Thoracic aorta (tissue), 2 donors: ENCODE measurements at regions not wholly inside any gene's neighbourhood (a gene's known extent, or its start where the extent isn't known, plus 50 kb on each side); places are given as distances from the start of the nearest gene placed in this dataset.

Experiments
- ATAC-seq: fragments of 150-250 bp; one replicate; pipeline ENCODE4 v1.8.0; 2017; ENCODE audit warnings: low read depth; ENCODE audit not compliant: insufficient number of reproducible peaks, low FRiP score
- DNase-seq: peaks from one replicate; pipeline ENCODE4 v3.0.0-alpha.2; 2020; ENCODE audit warnings: low spot score
- H3K27ac ChIP-seq, 2 donors: fragments of 200-600 bp; sonication (generic); 1 replicate in 1 of 2; 2 replicates in 1 of 2; pipeline ENCODE4 v1.5.1; 2016; ENCODE audit warnings: mild to moderate bottlenecking in 2 of 2, moderate library complexity in 2 of 2
- H3K27me3 ChIP-seq: fragments of 200-600 bp; sonication (generic); replicated peaks from 2 replicates; pipeline ENCODE4 v1.6.0; 2016; ENCODE audit warnings: mild to moderate bottlenecking; ENCODE audit not compliant: insufficient read depth
- H3K36me3 ChIP-seq: fragments of 200-600 bp; sonication (generic); one replicate; pipeline ENCODE4 v1.5.1; 2016
- H3K4me1 ChIP-seq, 2 donors: fragments of 200-600 bp; sonication (generic); 1 replicate in 1 of 2; 2 replicates in 1 of 2; pipeline versions ENCODE4 v1.5.1 to v1.6.0; 2016; ENCODE audit warnings: low read depth in 2 of 2, mild to moderate bottlenecking in 1 of 2; ENCODE audit not compliant: control insufficient read depth in 1 of 2
- H3K4me3 ChIP-seq: fragments of 200-600 bp; sonication (generic); 2 replicates; pipeline ENCODE4 v1.5.1; 2016; ENCODE audit warnings: mild to moderate bottlenecking
- H3K9me3 ChIP-seq: fragments of 200-600 bp; sonication (generic); 2 replicates; pipeline ENCODE4 v1.5.1; 2016
- TF ChIP-seq, protein P1 (sequence below): fragments of 200-600 bp; sonication (generic); IDR thresholded peaks from one replicate; pipeline ENCODE4 v1.5.1; 2019; ENCODE audit warnings: antibody characterized with exemption

DNA sequence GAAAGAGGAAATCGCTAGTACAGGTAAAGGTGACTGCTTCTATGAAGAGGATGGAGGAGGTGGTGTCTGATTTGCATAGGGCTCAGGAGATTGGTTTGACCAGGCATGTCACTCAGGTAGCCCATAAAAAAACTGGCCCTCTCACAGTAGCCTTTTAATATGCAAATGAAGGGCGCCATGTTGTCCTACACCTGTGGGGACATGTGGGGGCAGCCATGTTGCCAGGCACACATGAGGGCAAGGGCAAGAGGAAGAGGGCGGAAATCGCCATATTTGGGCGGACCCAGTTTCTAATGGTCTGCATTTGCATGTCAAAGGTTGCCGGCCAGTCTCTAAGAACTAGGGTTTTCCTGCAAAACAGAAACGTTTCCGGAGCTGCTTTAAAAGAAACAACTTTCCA, 1330.6 kb downstream of the DSC3 start:
- TF ChIP-seq, protein P1, sequence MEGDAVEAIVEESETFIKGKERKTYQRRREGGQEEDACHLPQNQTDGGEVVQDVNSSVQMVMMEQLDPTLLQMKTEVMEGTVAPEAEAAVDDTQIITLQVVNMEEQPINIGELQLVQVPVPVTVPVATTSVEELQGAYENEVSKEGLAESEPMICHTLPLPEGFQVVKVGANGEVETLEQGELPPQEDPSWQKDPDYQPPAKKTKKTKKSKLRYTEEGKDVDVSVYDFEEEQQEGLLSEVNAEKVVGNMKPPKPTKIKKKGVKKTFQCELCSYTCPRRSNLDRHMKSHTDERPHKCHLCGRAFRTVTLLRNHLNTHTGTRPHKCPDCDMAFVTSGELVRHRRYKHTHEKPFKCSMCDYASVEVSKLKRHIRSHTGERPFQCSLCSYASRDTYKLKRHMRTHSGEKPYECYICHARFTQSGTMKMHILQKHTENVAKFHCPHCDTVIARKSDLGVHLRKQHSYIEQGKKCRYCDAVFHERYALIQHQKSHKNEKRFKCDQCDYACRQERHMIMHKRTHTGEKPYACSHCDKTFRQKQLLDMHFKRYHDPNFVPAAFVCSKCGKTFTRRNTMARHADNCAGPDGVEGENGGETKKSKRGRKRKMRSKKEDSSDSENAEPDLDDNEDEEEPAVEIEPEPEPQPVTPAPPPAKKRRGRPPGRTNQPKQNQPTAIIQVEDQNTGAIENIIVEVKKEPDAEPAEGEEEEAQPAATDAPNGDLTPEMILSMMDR: no peak
- Histone ChIP-seq H3K27me3 (no peaks in the 10 kb centered on the region), H3K4me1 (peaks cover 6 to 7% of the 10 kb centered on the region in 2 donors), H3K4me3 (no peak overlapping the region), H3K36me3 (no peaks in the 10 kb centered on the region), H3K9me3 (no peaks in the 10 kb centered on the region), H3K27ac (no peak overlapping the region)
- ATAC-seq (no peak), DNase-seq (no peak)

DNA sequence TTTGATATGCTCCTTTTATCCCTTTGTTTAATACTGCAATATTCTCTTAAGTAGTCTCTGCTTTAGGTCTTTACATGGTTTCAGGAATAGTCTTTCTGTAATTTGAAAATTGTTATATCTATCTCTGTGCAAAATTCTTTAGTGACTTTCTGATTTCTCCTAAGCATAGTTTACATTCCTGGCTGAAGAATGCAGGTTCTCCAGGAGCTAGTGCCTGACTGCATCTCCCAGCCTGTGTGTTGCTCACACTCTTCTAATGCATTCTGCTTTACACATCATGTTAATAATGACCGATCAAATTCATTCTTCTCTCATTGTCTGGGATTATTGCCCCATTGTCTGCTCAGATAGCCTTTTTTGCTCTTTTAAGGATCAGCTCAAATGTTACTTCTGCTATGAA, 1349.2 kb downstream of the DSC3 start:
- no peak for ATAC-seq
- H3K36me3 ChIP-seq: no peaks in the 10 kb centered on the region
- H3K4me1 ChIP-seq: no peaks in the 10 kb centered on the region

DNA sequence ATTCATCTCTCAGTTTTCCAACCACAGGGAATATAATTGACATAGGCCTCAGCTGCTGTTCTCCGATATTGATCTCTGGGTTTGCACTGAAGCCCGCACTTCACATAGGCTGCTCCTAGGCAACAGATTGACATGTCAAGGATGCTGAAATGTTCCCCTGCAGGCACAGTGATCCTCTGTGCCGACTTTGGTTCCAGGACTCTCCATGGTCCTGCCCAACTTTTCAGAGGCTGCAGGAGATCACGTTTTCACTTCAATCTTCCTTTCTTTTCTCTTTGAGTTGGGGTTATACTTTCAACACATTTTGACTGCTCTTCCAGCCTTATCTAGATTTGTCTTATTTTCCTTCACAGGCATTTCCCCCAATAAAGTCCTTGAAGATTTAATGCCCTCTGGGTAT, 1361.0 kb downstream of the DSC3 start:
- Histone ChIP-seq H3K36me3 (no peaks in the 10 kb centered on the region), H3K9me3 (no peaks in the 10 kb centered on the region), H3K4me3 (no peak overlapping the region), H3K27me3 (no peaks in the 10 kb centered on the region), H3K4me1 (peaks cover 4 to 15% of the 10 kb centered on the region in 2 donors), H3K27ac (no peak overlapping the region)
- DNase-seq: no peak
- no peak for ATAC-seq
- TF ChIP-seq, protein P1: no peak

More for the DNA sequence above, 1349.2 kb downstream of the DSC3 start:
- H3K27ac ChIP-seq: no peak overlapping the region
- no peaks in the 10 kb centered on the region for H3K9me3 ChIP-seq
- H3K4me3 ChIP-seq: no peak overlapping the region
- no peaks in the 10 kb centered on the region for H3K27me3 ChIP-seq
- TF ChIP-seq, protein P1: no peak
- DNase-seq: no peak

DNA sequence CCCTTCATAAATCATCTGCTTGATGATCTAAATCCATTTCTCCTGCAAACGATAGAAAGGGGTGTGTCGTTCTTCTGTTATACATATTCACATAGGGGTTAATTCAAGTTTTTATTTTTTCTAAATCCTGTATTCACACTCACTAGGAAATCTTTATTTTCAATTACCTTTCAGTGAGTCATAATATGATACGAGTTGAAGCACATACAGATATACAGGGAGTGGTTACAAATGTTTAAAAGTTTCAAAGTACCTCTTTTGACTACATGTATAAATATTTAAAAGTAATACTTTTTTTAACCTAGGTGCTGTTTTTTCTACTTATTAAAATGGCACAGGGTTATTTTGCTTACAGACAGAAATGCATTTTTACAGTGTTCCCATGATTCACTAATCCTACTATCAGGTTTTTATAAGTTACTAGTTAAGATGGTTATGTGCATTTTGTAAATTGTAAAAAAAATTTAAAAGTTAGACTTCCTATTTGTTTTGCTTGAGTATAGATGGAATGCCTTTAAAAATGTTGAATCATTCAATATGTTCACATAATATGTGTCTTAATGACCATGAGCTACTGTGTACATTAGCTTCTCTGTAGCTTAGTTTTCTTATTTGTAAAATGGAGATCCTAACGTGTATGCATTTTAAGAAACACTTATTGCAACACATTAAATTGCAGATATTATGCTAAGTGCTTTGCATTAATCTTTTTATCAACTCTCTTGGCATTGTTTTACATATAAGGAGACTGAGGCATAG, 1378.1 kb downstream of the DSC3 start:
- Histone ChIP-seq H3K4me1 (peaks cover 5 to 9% of the 10 kb centered on the region in 2 donors), H3K9me3 (no peaks in the 10 kb centered on the region), H3K27me3 (no peaks in the 10 kb centered on the region), H3K27ac (no peak overlapping the region), H3K36me3 (no peaks in the 10 kb centered on the region), H3K4me3 (no peak overlapping the region)
- DNase-seq (no peak), ATAC-seq (no peak)
- TF ChIP-seq, protein P1: no peak

DNA sequence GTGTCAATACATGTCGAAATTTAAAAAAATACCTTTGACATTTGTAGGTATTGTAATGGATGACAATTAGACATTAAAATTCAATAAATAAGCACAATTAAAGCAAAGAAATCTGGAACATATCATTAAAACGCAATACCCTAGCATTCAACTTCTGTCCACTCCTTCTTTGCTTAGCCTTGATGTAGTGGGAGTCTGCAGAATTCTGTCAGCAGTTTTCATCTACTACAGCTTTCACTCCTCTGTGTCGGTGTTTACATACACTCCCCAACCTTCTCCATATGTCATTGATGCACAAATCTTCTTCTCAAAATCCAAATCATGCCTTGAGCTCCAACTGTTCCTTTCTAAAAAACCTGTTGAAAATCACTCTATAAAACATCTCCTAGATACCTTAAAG, 1380.6 kb downstream of the DSC3 start:
- H3K27ac ChIP-seq: no peak overlapping the region
- H3K27me3 ChIP-seq: no peaks in the 10 kb centered on the region
- H3K4me1 ChIP-seq: peaks cover 5 to 9% of the 10 kb centered on the region in 2 donors
- DNase-seq: no peak
- H3K4me3 ChIP-seq: no peak overlapping the region
- H3K9me3 ChIP-seq: no peaks in the 10 kb centered on the region
- ATAC-seq: no peak
- TF ChIP-seq, protein P1: no peak
- H3K36me3 ChIP-seq: no peaks in the 10 kb centered on the region
